ENCODE measurements at regions not wholly inside any gene's neighbourhood (a gene's known extent, or its start where the extent isn't known, plus 50 kb on each side); places are given as distances from the start of the nearest gene placed in this dataset.

- Histone ChIP-seq H2AFZ (ENCODE audit: low read length) (no peak overlapping the region), H3K9me2 (replicated peaks; ENCODE audit: low read depth, low read length) (no peaks in the 10 kb centered on the region), H3K4me1 (ENCODE audit: insufficient read depth, low read length, poor library complexity, severe bottlenecking) (peaks cover 11% of the 10 kb centered on the region), H3F3A (ENCODE audit: low read depth) (no peaks in the 10 kb centered on the region), H3K36me3 (ENCODE audit: insufficient read depth, low read length) (no peaks in the 10 kb centered on the region), H3K9ac (ENCODE audit: low read depth, low read length, poor library complexity, severe bottlenecking) (no peak overlapping the region), H4K20me1 (ENCODE audit: insufficient read depth, low read length, poor library complexity, severe bottlenecking) (no peaks in the 10 kb centered on the region), H3K4me3 (ENCODE audit: low read length, poor library complexity, severe bottlenecking) (no peak overlapping the region), H3K9me3 (ENCODE audit: insufficient read depth, low read depth, low read length) (no peaks in the 10 kb centered on the region; the same call in 1 of the 2 replicates), H3K4me2 (ENCODE audit: low read depth, low read length, poor library complexity, severe bottlenecking) (no peak overlapping the region), H3K27me3 (ENCODE audit: insufficient read depth, low read length, poor library complexity, severe bottlenecking) (no peaks in the 10 kb centered on the region), H3K79me2 (ENCODE audit: insufficient read depth, low read length) (no peaks in the 10 kb centered on the region)
- TF ChIP-seq CTCF (conservative IDR thresholded peaks at IDR 0.05; ENCODE audit: low read length) (no peak), EZH2phosphoT487 (IDR thresholded peaks at IDR 0.05; ENCODE audit: borderline replicate concordance) (no peak)
These were observed 445.3 kb upstream of the KCNMB2 start for GRCh38 chr3:178090899-178091298.

GRCh38 chr3:178095522-178095921 lies 440.7 kb upstream of the KCNMB2 start:
- H2AFZ ChIP-seq (ENCODE audit: low read length): no peak overlapping the region
- no peak overlapping the region for H3K4me3 ChIP-seq (ENCODE audit: low read length, poor library complexity, severe bottlenecking)
- H3K4me1 ChIP-seq (ENCODE audit: insufficient read depth, low read length, poor library complexity, severe bottlenecking): no peaks in the 10 kb centered on the region
- no peak for TF ChIP-seq CTCF (conservative IDR thresholded peaks at IDR 0.05; ENCODE audit: low read length)
- TF ChIP-seq EZH2phosphoT487 (IDR thresholded peaks at IDR 0.05; ENCODE audit: borderline replicate concordance): no peak
- H3K9me2 ChIP-seq (replicated peaks; ENCODE audit: low read depth, low read length): no peaks in the 10 kb centered on the region
- H3K9me3 ChIP-seq (ENCODE audit: insufficient read depth, low read depth, low read length): no peaks in the 10 kb centered on the region; the same call in 1 of the 2 replicates
- no peak overlapping the region for H3K9ac ChIP-seq (ENCODE audit: low read depth, low read length, poor library complexity, severe bottlenecking)
- H3F3A ChIP-seq (ENCODE audit: low read depth): no peaks in the 10 kb centered on the region
- no peaks in the 10 kb centered on the region for H3K36me3 ChIP-seq (ENCODE audit: insufficient read depth, low read length)
- H4K20me1 ChIP-seq (ENCODE audit: insufficient read depth, low read length, poor library complexity, severe bottlenecking): no peaks in the 10 kb centered on the region
- H3K79me2 ChIP-seq (ENCODE audit: insufficient read depth, low read length): no peaks in the 10 kb centered on the region
- H3K4me2 ChIP-seq (ENCODE audit: low read depth, low read length, poor library complexity, severe bottlenecking): no peak overlapping the region
- no peaks in the 10 kb centered on the region for H3K27me3 ChIP-seq (ENCODE audit: insufficient read depth, low read length, poor library complexity, severe bottlenecking)

- Histone ChIP-seq H3K9me2 (replicated peaks; ENCODE audit: low read depth, low read length) (no peaks in the 10 kb centered on the region), H3K9ac (ENCODE audit: low read depth, low read length, poor library complexity, severe bottlenecking) (no peak overlapping the region), H3K9me3 (ENCODE audit: insufficient read depth, low read depth, low read length) (no peaks in the 10 kb centered on the region; the same call in 1 of the 2 replicates), H3K4me1 (ENCODE audit: insufficient read depth, low read length, poor library complexity, severe bottlenecking) (no peaks in the 10 kb centered on the region), H3K4me3 (ENCODE audit: low read length, poor library complexity, severe bottlenecking) (no peak overlapping the region), H3K4me2 (ENCODE audit: low read depth, low read length, poor library complexity, severe bottlenecking) (no peak overlapping the region), H4K20me1 (ENCODE audit: insufficient read depth, low read length, poor library complexity, severe bottlenecking) (no peaks in the 10 kb centered on the region), H2AFZ (ENCODE audit: low read length) (no peak overlapping the region), H3K36me3 (ENCODE audit: insufficient read depth, low read length) (no peaks in the 10 kb centered on the region), H3K79me2 (ENCODE audit: insufficient read depth, low read length) (no peaks in the 10 kb centered on the region), H3K27me3 (ENCODE audit: insufficient read depth, low read length, poor library complexity, severe bottlenecking) (no peaks in the 10 kb centered on the region), H3F3A (ENCODE audit: low read depth) (no peaks in the 10 kb centered on the region)
- TF ChIP-seq EZH2phosphoT487 (IDR thresholded peaks at IDR 0.05; ENCODE audit: borderline replicate concordance): no peak
- no peak for TF ChIP-seq CTCF (conservative IDR thresholded peaks at IDR 0.05; ENCODE audit: low read length)
These were observed 439.3 kb upstream of the KCNMB2 start for GRCh38 chr3:178096955-178097354.

Data from Loucy (cell line).